ENCODE measurements at regions not wholly inside any gene's neighbourhood (a gene's known extent, or its start where the extent isn't known, plus 50 kb on each side); places are given as distances from the start of the nearest gene placed in this dataset.
A peak's percentile ranks its signal among the peaks of the same experiment; 100 is the strongest.
"Not testable (repeated sequence)": the region's sequence is repeated elsewhere in the genome, so short reads cannot be mapped to it uniquely, and the experiment has no call there.

GRCh38 chr21:28334407-28334806 lies 658.3 kb downstream of the LTN1 start:
- FAIRE-seq: no peak

- no peak for FAIRE-seq
These were observed 659.0 kb downstream of the LTN1 start for GRCh38 chr21:28333578-28334075.

GRCh38 chr21:28332796-28333195 lies 659.9 kb downstream of the LTN1 start:
- peak; percentile 99 for FAIRE-seq

- FAIRE-seq: no peak
These were observed 667.1 kb downstream of the LTN1 start for GRCh38 chr21:28325618-28326017.

- no peak for FAIRE-seq
These were observed 668.0 kb downstream of the LTN1 start for GRCh38 chr21:28324690-28325089.

- no peak for FAIRE-seq
These were observed 675.3 kb downstream of the LTN1 start for GRCh38 chr21:28317177-28317950.

GRCh38 chr21:28311411-28312190 lies 681.1 kb downstream of the LTN1 start:
- FAIRE-seq: no peak

- FAIRE-seq: no peak
These were observed 682.0 kb downstream of the LTN1 start for GRCh38 chr21:28310711-28311110.

GRCh38 chr21:28310171-28310685 lies 682.4 kb downstream of the LTN1 start:
- FAIRE-seq: no peak

GRCh38 chr21:28309596-28309995 lies 683.1 kb downstream of the LTN1 start:
- FAIRE-seq: no peak

- FAIRE-seq: no peak
These were observed 684.2 kb downstream of the LTN1 start for GRCh38 chr21:28308516-28308915.

- FAIRE-seq: no peak
These were observed 692.7 kb downstream of the LTN1 start for GRCh38 chr21:28299946-28300345.

- no peak for FAIRE-seq
These were observed 694.4 kb downstream of the LTN1 start for GRCh38 chr21:28298251-28298672.

- peak; percentile 12 for FAIRE-seq
These were observed 698.6 kb downstream of the LTN1 start for GRCh38 chr21:28294051-28294450.

- no peak for FAIRE-seq
These were observed 708.8 kb downstream of the LTN1 start for GRCh38 chr21:28283641-28284490.

GRCh38 chr21:28282833-28283232 lies 709.8 kb downstream of the LTN1 start:
- FAIRE-seq: no peak

- FAIRE-seq: not testable (repeated sequence)
These were observed 711.3 kb downstream of the LTN1 start for GRCh38 chr21:28281357-28281756.

- FAIRE-seq: no peak
These were observed 712.1 kb downstream of the LTN1 start for GRCh38 chr21:28280611-28281010.

- FAIRE-seq: no peak
These were observed 715.4 kb downstream of the LTN1 start for GRCh38 chr21:28277324-28277723.

GRCh38 chr21:28272272-28272992 lies 720.2 kb downstream of the LTN1 start:
- no peak for FAIRE-seq

GRCh38 chr21:28269173-28269572 lies 723.5 kb downstream of the LTN1 start:
- peak; percentile 79 for FAIRE-seq

GRCh38 chr21:28268685-28269084 lies 724.0 kb downstream of the LTN1 start:
- peak; percentile 51 for FAIRE-seq

All from endometrium (tissue), 2 donors.